ENCODE measurements at regions not wholly inside any gene's neighbourhood (a gene's known extent, or its start where the extent isn't known, plus 50 kb on each side); places are given as distances from the start of the nearest gene placed in this dataset.

GRCh38 chr1:82755191-82755590, 954.5 kb downstream of the ADGRL2 start:
- H2AFZ ChIP-seq (ENCODE audit: low read length): no peak overlapping the region
- no peak overlapping the region for H3K4me3 ChIP-seq (ENCODE audit: insufficient read depth, low read length)
- TF ChIP-seq CTCF (IDR thresholded peaks at IDR 0.05; ENCODE audit: extremely low read depth, low read depth, low read length): no peak
- H3K9me3 ChIP-seq (ENCODE audit: low read depth, low read length): no peaks in the 10 kb centered on the region
- no peaks in the 10 kb centered on the region for H4K20me1 ChIP-seq (ENCODE audit: insufficient read depth, low read length)
- no peaks in the 10 kb centered on the region for H3K36me3 ChIP-seq (ENCODE audit: insufficient read depth, low read length)
- no peak overlapping the region for H3K4me2 ChIP-seq (ENCODE audit: insufficient read depth, low read length)
- no peaks in the 10 kb centered on the region for H3K4me1 ChIP-seq (ENCODE audit: insufficient read depth, low read length)
- H3K27me3 ChIP-seq (ENCODE audit: insufficient read depth, low read length): no peaks in the 10 kb centered on the region
- no peak for DNase-seq (ENCODE audit: insufficient read length, low spot score, missing footprints)
- H3K79me2 ChIP-seq (ENCODE audit: insufficient read depth, low read length): no peaks in the 10 kb centered on the region
- H3K27ac ChIP-seq (ENCODE audit: low read depth, low read length): no peak overlapping the region

- H3K4me3 ChIP-seq (ENCODE audit: insufficient read depth, low read length): no peak overlapping the region
- DNase-seq (ENCODE audit: insufficient read length, low spot score, missing footprints): no peak
- H3K4me1 ChIP-seq (ENCODE audit: insufficient read depth, low read length): no peaks in the 10 kb centered on the region
- no peaks in the 10 kb centered on the region for H3K79me2 ChIP-seq (ENCODE audit: insufficient read depth, low read length)
- H4K20me1 ChIP-seq (ENCODE audit: insufficient read depth, low read length): no peaks in the 10 kb centered on the region
- no peak for TF ChIP-seq CTCF (IDR thresholded peaks at IDR 0.05; ENCODE audit: extremely low read depth, low read depth, low read length)
- no peaks in the 10 kb centered on the region for H3K9me3 ChIP-seq (ENCODE audit: low read depth, low read length)
- no peaks in the 10 kb centered on the region for H3K27me3 ChIP-seq (ENCODE audit: insufficient read depth, low read length)
- H3K27ac ChIP-seq (ENCODE audit: low read depth, low read length): no peak overlapping the region
- no peaks in the 10 kb centered on the region for H3K36me3 ChIP-seq (ENCODE audit: insufficient read depth, low read length)
- no peak overlapping the region for H3K4me2 ChIP-seq (ENCODE audit: insufficient read depth, low read length)
- H2AFZ ChIP-seq (ENCODE audit: low read length): no peak overlapping the region
These were observed 951.3 kb downstream of the ADGRL2 start for GRCh38 chr1:82752046-82752445.

- no peak for DNase-seq (ENCODE audit: insufficient read length, low spot score, missing footprints)
- H3K4me1 ChIP-seq (ENCODE audit: insufficient read depth, low read length): no peaks in the 10 kb centered on the region
- H3K79me2 ChIP-seq (ENCODE audit: insufficient read depth, low read length): no peaks in the 10 kb centered on the region
- no peaks in the 10 kb centered on the region for H3K9me3 ChIP-seq (ENCODE audit: low read depth, low read length)
- H3K27ac ChIP-seq (ENCODE audit: low read depth, low read length): no peak overlapping the region
- no peak overlapping the region for H2AFZ ChIP-seq (ENCODE audit: low read length)
- no peak for TF ChIP-seq CTCF (IDR thresholded peaks at IDR 0.05; ENCODE audit: extremely low read depth, low read depth, low read length)
- H3K4me2 ChIP-seq (ENCODE audit: insufficient read depth, low read length): no peak overlapping the region
- no peak overlapping the region for H3K4me3 ChIP-seq (ENCODE audit: insufficient read depth, low read length)
- no peaks in the 10 kb centered on the region for H4K20me1 ChIP-seq (ENCODE audit: insufficient read depth, low read length)
- H3K36me3 ChIP-seq (ENCODE audit: insufficient read depth, low read length): no peaks in the 10 kb centered on the region
- no peaks in the 10 kb centered on the region for H3K27me3 ChIP-seq (ENCODE audit: insufficient read depth, low read length)
These were observed 932.9 kb downstream of the ADGRL2 start for GRCh38 chr1:82733645-82734044.

- no peaks in the 10 kb centered on the region for H3K27me3 ChIP-seq (ENCODE audit: insufficient read depth, low read length)
- H2AFZ ChIP-seq (ENCODE audit: low read length): no peak overlapping the region
- no peak overlapping the region for H3K27ac ChIP-seq (ENCODE audit: low read depth, low read length)
- no peak overlapping the region for H3K4me2 ChIP-seq (ENCODE audit: insufficient read depth, low read length)
- no peaks in the 10 kb centered on the region for H3K36me3 ChIP-seq (ENCODE audit: insufficient read depth, low read length)
- no peaks in the 10 kb centered on the region for H3K79me2 ChIP-seq (ENCODE audit: insufficient read depth, low read length)
- TF ChIP-seq CTCF (IDR thresholded peaks at IDR 0.05; ENCODE audit: extremely low read depth, low read depth, low read length): no peak
- H4K20me1 ChIP-seq (ENCODE audit: insufficient read depth, low read length): no peaks in the 10 kb centered on the region
- DNase-seq (ENCODE audit: insufficient read length, low spot score, missing footprints): no peak
- no peaks in the 10 kb centered on the region for H3K4me1 ChIP-seq (ENCODE audit: insufficient read depth, low read length)
- H3K4me3 ChIP-seq (ENCODE audit: insufficient read depth, low read length): no peak overlapping the region
- no peaks in the 10 kb centered on the region for H3K9me3 ChIP-seq (ENCODE audit: low read depth, low read length)
These were observed 930.5 kb downstream of the ADGRL2 start for GRCh38 chr1:82731216-82731615.
